ENCODE measurements at regions not wholly inside any gene's neighbourhood (a gene's known extent, or its start where the extent isn't known, plus 50 kb on each side); places are given as distances from the start of the nearest gene placed in this dataset.
"Not testable (repeated sequence)": the region's sequence is repeated elsewhere in the genome, so short reads cannot be mapped to it uniquely, and the experiment has no call there.

GRCh38 chr4:132334081-132334480 is 815.0 kb upstream of the PCDH10 start:
- Histone ChIP-seq H3K9me3 (ENCODE audit: low read length) (peaks cover 14% of the 10 kb centered on the region), H3K9me2 (ENCODE audit: low read depth, low read length) (no peaks in the 10 kb centered on the region), H2AFZ (ENCODE audit: low read length) (no peak overlapping the region), H4K20me1 (ENCODE audit: insufficient read depth, low read length) (no peaks in the 10 kb centered on the region), H3K9ac (ENCODE audit: low read length) (no peak overlapping the region), H3K27me3 (ENCODE audit: insufficient read depth, low read length) (no peaks in the 10 kb centered on the region), H3K27ac (ENCODE audit: low read depth, low read length, poor library complexity, severe bottlenecking) (no peak overlapping the region), H3K4me3 (ENCODE audit: low read depth, low read length, poor library complexity, severe bottlenecking) (no peak overlapping the region), H3F3A (ENCODE audit: insufficient read depth, low read length) (no peaks in the 10 kb centered on the region), H3K79me2 (ENCODE audit: insufficient read depth, low read length) (no peaks in the 10 kb centered on the region), H3K4me2 (ENCODE audit: low read length) (no peak overlapping the region), H3K36me3 (ENCODE audit: insufficient read depth, low read length) (no peaks in the 10 kb centered on the region), H3K4me1 (ENCODE audit: insufficient read depth, low read length, severe bottlenecking) (no peaks in the 10 kb centered on the region)
- no peak for TF ChIP-seq CTCF (IDR thresholded peaks at IDR 0.05; ENCODE audit: low read length)
- no peak for TF ChIP-seq EZH2 (IDR thresholded peaks at IDR 0.05; ENCODE audit: borderline replicate concordance, low read length)

DNA sequence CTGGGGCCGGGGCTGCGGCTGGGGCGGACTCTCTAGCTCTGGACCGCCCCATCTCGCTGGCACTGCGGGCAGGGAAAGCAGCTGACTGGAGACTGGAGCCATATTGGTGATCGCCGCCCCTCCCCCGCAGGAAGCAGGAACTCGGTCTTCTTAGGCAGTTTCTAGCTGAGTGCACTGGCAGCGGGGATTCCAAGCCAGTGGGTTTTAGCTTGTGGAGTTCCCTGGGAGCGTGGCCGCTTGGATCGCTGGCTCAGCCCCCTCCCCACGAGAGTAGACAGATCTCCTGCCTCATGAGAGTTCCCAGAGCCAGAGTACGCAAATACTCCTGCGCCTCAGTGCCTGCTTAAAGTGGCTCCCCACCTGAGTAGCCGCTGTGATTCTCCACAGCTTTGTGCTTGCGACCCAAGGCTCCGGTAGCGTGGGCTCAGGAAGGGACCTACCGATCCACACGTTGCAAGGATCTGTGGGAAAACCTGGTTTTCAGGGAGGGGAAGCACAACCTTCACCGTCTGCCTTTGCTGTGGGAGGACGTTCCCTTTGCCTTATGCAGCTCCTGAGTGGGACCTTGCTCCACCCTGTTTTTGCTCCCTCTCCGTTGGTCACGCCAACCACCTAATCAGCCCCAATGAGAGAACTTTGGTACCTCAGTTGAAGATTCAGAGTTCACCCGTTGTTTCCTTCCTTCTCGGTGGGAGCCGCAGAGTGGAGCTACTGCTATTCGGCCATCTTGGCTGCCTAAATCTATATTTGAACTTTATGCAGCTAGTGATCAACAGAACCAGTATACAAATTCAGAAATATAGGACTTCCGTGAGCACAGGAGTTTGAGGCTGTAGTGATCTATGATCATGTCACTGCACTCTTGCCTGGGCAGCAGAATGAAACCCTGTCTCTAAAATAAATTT is 803.9 kb upstream of the PCDH10 start:
- no peak overlapping the region for H3K4me2 ChIP-seq (ENCODE audit: low read length)
- no peaks in the 10 kb centered on the region; the same call in 1 of the 2 replicates for H3K36me3 ChIP-seq (ENCODE audit: insufficient read depth, low read length)
- H4K20me1 ChIP-seq (ENCODE audit: insufficient read depth, low read length): no peaks in the 10 kb centered on the region
- no peaks in the 10 kb centered on the region for H3K79me2 ChIP-seq (ENCODE audit: insufficient read depth, low read length)
- peaks cover 12% of the 10 kb centered on the region for H3K9me3 ChIP-seq (ENCODE audit: low read length)
- no peaks in the 10 kb centered on the region for H3F3A ChIP-seq (ENCODE audit: insufficient read depth, low read length)
- no peak overlapping the region for H3K9ac ChIP-seq (ENCODE audit: low read length)
- TF ChIP-seq EZH2 (IDR thresholded peaks at IDR 0.05; ENCODE audit: borderline replicate concordance, low read length) (no peak), CTCF (IDR thresholded peaks at IDR 0.05; ENCODE audit: low read length) (no peak)
- H3K4me1 ChIP-seq (ENCODE audit: insufficient read depth, low read length, severe bottlenecking): no peaks in the 10 kb centered on the region
- no peaks in the 10 kb centered on the region for H3K27me3 ChIP-seq (ENCODE audit: insufficient read depth, low read length)
- H3K9me2 ChIP-seq (ENCODE audit: low read depth, low read length): no peaks in the 10 kb centered on the region
- H3K27ac ChIP-seq (ENCODE audit: low read depth, low read length, poor library complexity, severe bottlenecking): no peak overlapping the region
- H3K4me3 ChIP-seq (ENCODE audit: low read depth, low read length, poor library complexity, severe bottlenecking): no peak overlapping the region
- H2AFZ ChIP-seq (ENCODE audit: low read length): no peak overlapping the region

DNA sequence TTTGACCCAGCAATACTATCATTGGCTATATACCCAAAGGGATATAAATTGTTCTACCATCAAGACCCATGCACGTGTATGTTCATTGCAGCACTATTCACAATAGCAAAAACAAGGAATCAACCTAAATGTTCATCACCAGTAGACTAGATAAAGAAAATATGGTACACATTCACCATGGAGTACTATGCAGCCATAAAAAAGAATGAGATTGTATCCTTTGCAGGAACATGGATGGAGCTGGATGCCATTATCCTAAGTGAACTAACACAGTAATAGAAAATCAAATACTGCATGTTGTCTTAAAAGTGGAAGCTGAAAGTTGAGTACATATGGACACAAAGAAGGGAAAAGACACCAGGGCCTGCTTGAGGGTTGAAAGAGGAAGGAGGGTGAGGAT is 803.1 kb upstream of the PCDH10 start:
- H3K9me2 ChIP-seq (ENCODE audit: low read depth, low read length): no peaks in the 10 kb centered on the region
- no peaks in the 10 kb centered on the region for H3K4me1 ChIP-seq (ENCODE audit: insufficient read depth, low read length, severe bottlenecking)
- H3K9ac ChIP-seq (ENCODE audit: low read length): no peak overlapping the region
- H3K4me3 ChIP-seq (ENCODE audit: low read depth, low read length, poor library complexity, severe bottlenecking): no peak overlapping the region
- no peak overlapping the region for H3K27ac ChIP-seq (ENCODE audit: low read depth, low read length, poor library complexity, severe bottlenecking)
- peaks cover 12% of the 10 kb centered on the region for H3K9me3 ChIP-seq (ENCODE audit: low read length)
- no peak overlapping the region for H2AFZ ChIP-seq (ENCODE audit: low read length)
- no peaks in the 10 kb centered on the region for H3K79me2 ChIP-seq (ENCODE audit: insufficient read depth, low read length)
- TF ChIP-seq EZH2 (IDR thresholded peaks at IDR 0.05; ENCODE audit: borderline replicate concordance, low read length) (no peak), CTCF (IDR thresholded peaks at IDR 0.05; ENCODE audit: low read length) (no peak)
- H3K36me3 ChIP-seq (ENCODE audit: insufficient read depth, low read length): no peaks in the 10 kb centered on the region; the same call in 1 of the 2 replicates
- H3F3A ChIP-seq (ENCODE audit: insufficient read depth, low read length): no peaks in the 10 kb centered on the region
- no peaks in the 10 kb centered on the region for H4K20me1 ChIP-seq (ENCODE audit: insufficient read depth, low read length)
- no peak overlapping the region for H3K4me2 ChIP-seq (ENCODE audit: low read length)
- no peaks in the 10 kb centered on the region for H3K27me3 ChIP-seq (ENCODE audit: insufficient read depth, low read length)

DNA sequence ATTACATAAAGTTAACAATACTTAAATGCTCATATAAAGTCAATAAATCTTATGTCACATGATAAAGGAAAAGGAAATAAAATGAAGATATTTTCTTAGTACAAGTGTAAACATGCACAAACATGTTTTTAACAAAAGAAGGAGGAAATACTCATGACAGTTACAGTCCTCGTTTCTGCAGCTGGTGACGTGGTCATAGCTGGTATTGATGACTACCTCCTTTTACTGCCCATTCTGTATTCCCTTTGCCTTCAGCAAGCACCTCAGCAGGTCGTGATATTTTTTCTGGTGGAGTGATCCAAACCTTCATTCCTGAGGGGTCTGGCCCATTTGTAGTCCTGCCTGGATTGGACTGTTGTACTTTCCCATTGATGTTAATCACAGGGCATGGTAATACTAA is 797.5 kb upstream of the PCDH10 start:
- not testable (repeated sequence) for H4K20me1 ChIP-seq (ENCODE audit: insufficient read depth, low read length); H3K27ac ChIP-seq (ENCODE audit: low read depth, low read length, poor library complexity, severe bottlenecking); H3K4me3 ChIP-seq (ENCODE audit: low read depth, low read length, poor library complexity, severe bottlenecking); H3K27me3 ChIP-seq (ENCODE audit: insufficient read depth, low read length); H3F3A ChIP-seq (ENCODE audit: insufficient read depth, low read length); H2AFZ ChIP-seq (ENCODE audit: low read length); H3K4me2 ChIP-seq (ENCODE audit: low read length); H3K4me1 ChIP-seq (ENCODE audit: insufficient read depth, low read length, severe bottlenecking); H3K36me3 ChIP-seq (ENCODE audit: insufficient read depth, low read length); H3K79me2 ChIP-seq (ENCODE audit: insufficient read depth, low read length); H3K9me2 ChIP-seq (ENCODE audit: low read depth, low read length); H3K9me3 ChIP-seq (ENCODE audit: low read length); H3K9ac ChIP-seq (ENCODE audit: low read length)
